ENCODE measurements at regions not wholly inside any gene's neighbourhood (a gene's known extent, or its start where the extent isn't known, plus 50 kb on each side); places are given as distances from the start of the nearest gene placed in this dataset.

- 41% methylated on average over 4 of the region's 4 CpGs for WGBS (ENCODE audit: insufficient coverage, low coverage, missing lambda C conversion rate)
- no peak for DNase-seq (ENCODE audit: extremely low read depth in 1 of 4, low spot score in 3 of 4)
Measured at GRCh38 chr2:10202131-10202665, 79.7 kb downstream of the RRM2 start.

More at GRCh38 chr2:10202131-10202665, 79.7 kb downstream of the RRM2 start:
- no peak overlapping the region for H3K4me2 ChIP-seq (ENCODE audit: insufficient read depth, low read length)
- no peak overlapping the region for H3K27ac ChIP-seq (ENCODE audit: extremely low read depth, low read depth, low read length)
- H4K20me1 ChIP-seq (replicated peaks; ENCODE audit: control insufficient read depth, insufficient read depth, low read length), result no peaks in the 10 kb centered on the region; the same call in 1 of the 2 replicates
- no peak overlapping the region for H3K9ac ChIP-seq (ENCODE audit: insufficient read depth in 1 of 2, low read depth in 2 of 2, low read length in 2 of 2)
- H3K4me3 ChIP-seq, result no peak overlapping the region
- H3K4me1 ChIP-seq (replicated peaks in 1 of 2; ENCODE audit: control insufficient read depth in 2 of 2, insufficient read depth in 2 of 2, low read length in 2 of 2), result peaks cover 0 to 2% of the 10 kb centered on the region in 2 experiments; a peak in 2 of 5 replicates
- H2AFZ ChIP-seq (ENCODE audit: low read depth, low read length), result no peak overlapping the region
- H3K79me2 ChIP-seq (ENCODE audit: control insufficient read depth, insufficient read depth, low read length), result no peaks in the 10 kb centered on the region
- H3K36me3 ChIP-seq (ENCODE audit: control insufficient read depth, insufficient read depth, low read length), result no peaks in the 10 kb centered on the region; the same call in 2 of the 3 replicates
- ChIA-PET CTCF (ENCODE audit: low intra/inter-chr PET ratio) (no interaction called here), POLR2A (interaction anchor here (1.0 to 1.4 kb wide), 4 partner anchors 9 to 244 kb away, joined by 3 to 6 read pairs (median 4); no protein-coding TSS in a partner anchor)
- in situ Hi-C loops (cut with MboI) (no loop called here), intact Hi-C loops (cut with micrococcal nuclease) (no loop called here)
- no peaks in the 10 kb centered on the region for H3K27me3 ChIP-seq (ENCODE audit: control insufficient read depth in 2 of 2, insufficient read depth in 2 of 2, low read length in 2 of 2)
- BruUV-seq (replicated peaks), result no TSS peak
- ATAC-seq, result peak; percentile 34
- peaks cover 8% of the 10 kb centered on the region; the same call in 1 of the 2 replicates for H3K9me3 ChIP-seq (replicated peaks; ENCODE audit: control insufficient read depth, insufficient read depth, low read depth, low read length)
- H3K9me1 ChIP-seq (ENCODE audit: control insufficient read depth, insufficient read depth, low read length), result no peaks in the 10 kb centered on the region
- TF ChIP-seq MBD1 (CRISPR knock-in tag; IDR thresholded peaks at IDR 0.05) (no peak), TAL1 (IDR thresholded peaks at IDR 0.05) (0 out of 2 replicates have a peak, but pooled peaks have one; percentile 4), CBFA2T3 (IDR thresholded peaks at IDR 0.05) (peak; percentile 60; the same call in 1 of the 2 replicates), PCBP1 (IDR thresholded peaks at IDR 0.05; ENCODE audit: low read depth, low read length, poor library complexity, severe bottlenecking) (no peak)
- no peak for FAIRE-seq

Measured in K562 (cell line).